ENCODE measurements at regions not wholly inside any gene's neighbourhood (a gene's known extent, or its start where the extent isn't known, plus 50 kb on each side); places are given as distances from the start of the nearest gene placed in this dataset.

- peaks cover 6% of the 10 kb centered on the region; the same call in 1 of the 2 replicates for H3K36me3 Mint-ChIP-seq
- peaks cover 24% of the 10 kb centered on the region for H3K4me1 Mint-ChIP-seq
- no peak overlapping the region for H3K4me3 Mint-ChIP-seq
- H3K27ac Mint-ChIP-seq = no peak overlapping the region
- ChIA-PET CTCF (no interaction called here), POLR2A (no interaction called here)
- TF ChIP-seq KAT7 (CRISPR knock-in tag; IDR thresholded peaks at IDR 0.05; ENCODE audit: borderline replicate concordance) (no peak), RELA (CRISPR knock-in tag; IDR thresholded peaks at IDR 0.05; ENCODE audit: borderline replicate concordance) (no peak), E2F4 (CRISPR knock-in tag; IDR thresholded peaks at IDR 0.05; ENCODE audit: borderline replicate concordance, low read depth) (no peak), TEAD1 (CRISPR knock-in tag; IDR thresholded peaks at IDR 0.05) (no peak), PRDM15 (CRISPR knock-in tag; IDR thresholded peaks at IDR 0.05) (no peak), NFE2L1 (CRISPR knock-in tag; IDR thresholded peaks at IDR 0.05) (no peak), ZBTB21 (CRISPR knock-in tag; IDR thresholded peaks at IDR 0.05; ENCODE audit: borderline replicate concordance) (no peak), ETV6 (CRISPR knock-in tag; IDR thresholded peaks at IDR 0.05) (no peak), MYBL2 (CRISPR knock-in tag; IDR thresholded peaks at IDR 0.05) (no peak), SMAD4 (CRISPR knock-in tag; IDR thresholded peaks at IDR 0.05) (no peak), MXD4 (CRISPR knock-in tag; IDR thresholded peaks at IDR 0.05; ENCODE audit: borderline replicate concordance) (no peak), JAZF1 (CRISPR knock-in tag; IDR thresholded peaks at IDR 0.05) (no peak), ZNF512 (CRISPR knock-in tag; IDR thresholded peaks at IDR 0.05; ENCODE audit: borderline replicate concordance) (no peak), ZNF423 (CRISPR knock-in tag; IDR thresholded peaks at IDR 0.05) (no peak), ATF6 (CRISPR knock-in tag; IDR thresholded peaks at IDR 0.05) (no peak), SOX15 (CRISPR knock-in tag; IDR thresholded peaks at IDR 0.05) (no peak), GABPB1 (CRISPR knock-in tag; IDR thresholded peaks at IDR 0.05) (no peak)
- no peak for ATAC-seq
- DNase-seq (ENCODE audit: low spot score) = no peak
- H3K27me3 Mint-ChIP-seq (ENCODE audit: low read depth) = no peaks in the 10 kb centered on the region
- peaks cover 10% of the 10 kb centered on the region for H3K9me3 Mint-ChIP-seq
These were observed 450.3 kb upstream of the BTBD3 start for GRCh38 chr20:11467436-11467835.

GRCh38 chr20:11468880-11469279, 448.8 kb upstream of the BTBD3 start:
- no peak overlapping the region for H3K27ac Mint-ChIP-seq
- no peaks in the 10 kb centered on the region for H3K27me3 Mint-ChIP-seq (ENCODE audit: low read depth)
- CTCF ChIA-PET = interaction anchor here (0.8 to 1.2 kb wide), 2 partner anchors 9 to 75 kb away, joined by 3 read pairs; no protein-coding TSS in a partner anchor
- ATAC-seq (peak; percentile 52; the same call in 1 of the 2 replicates), DNase-seq (ENCODE audit: low spot score) (no peak)
- H3K9me3 Mint-ChIP-seq = peaks cover 10% of the 10 kb centered on the region
- POLR2A ChIA-PET = no interaction called here
- peaks cover 6% of the 10 kb centered on the region; the same call in 1 of the 2 replicates for H3K36me3 Mint-ChIP-seq
- peaks cover 24% of the 10 kb centered on the region for H3K4me1 Mint-ChIP-seq
- H3K4me3 Mint-ChIP-seq = no peak overlapping the region
- no peak for TF ChIP-seq RORB (CRISPR knock-in tag; IDR thresholded peaks at IDR 0.05)
- no peak for TF ChIP-seq TP53 (CRISPR knock-in tag; IDR thresholded peaks at IDR 0.05)
- no peak for TF ChIP-seq ZNF317 (CRISPR knock-in tag; IDR thresholded peaks at IDR 0.05; ENCODE audit: borderline replicate concordance, low read depth)
- no peak for TF ChIP-seq ETV6 (CRISPR knock-in tag; IDR thresholded peaks at IDR 0.05)
- TF ChIP-seq NFYB (CRISPR knock-in tag; conservative IDR thresholded peaks at IDR 0.05; ENCODE audit: low read depth) = no peak
- TF ChIP-seq ARID4B (CRISPR knock-in tag; IDR thresholded peaks at IDR 0.05; ENCODE audit: borderline replicate concordance) = no peak
- no peak for TF ChIP-seq ZNF416 (CRISPR knock-in tag; IDR thresholded peaks at IDR 0.05)
- TF ChIP-seq GRHL2 (CRISPR knock-in tag; IDR thresholded peaks at IDR 0.05; ENCODE audit: insufficient replicate concordance, severe bottlenecking) = no peak
